ENCODE measurements at regions not wholly inside any gene's neighbourhood (a gene's known extent, or its start where the extent isn't known, plus 50 kb on each side); places are given as distances from the start of the nearest gene placed in this dataset.

- TF ChIP-seq REST (IDR thresholded peaks at IDR 0.05; ENCODE audit: unreplicated experiment) (no peak), JUNB (IDR thresholded peaks at IDR 0.05; ENCODE audit: unreplicated experiment) (no peak), CREB1 (CRISPR knock-in tag; IDR thresholded peaks at IDR 0.05; ENCODE audit: low read depth) (no peak), STAT1 (IDR thresholded peaks at IDR 0.05; ENCODE audit: unreplicated experiment) (no peak), NANOG (IDR thresholded peaks at IDR 0.05; ENCODE audit: borderline replicate concordance) (no peak), ZNF331 (CRISPR knock-in tag; IDR thresholded peaks at IDR 0.05; ENCODE audit: low read depth) (no peak), EZH2phosphoT487 (IDR thresholded peaks at IDR 0.05; ENCODE audit: unreplicated experiment) (no peak), ZNF114 (CRISPR knock-in tag; IDR thresholded peaks at IDR 0.05) (no peak), POLR2AphosphoS5 (IDR thresholded peaks at IDR 0.05; ENCODE audit: low read depth) (no peak)
Measured at GRCh38 chr1:73105755-73106154, 823.4 kb upstream of the NEGR1 start (continued).

GRCh38 chr1:73104749-73105148, 822.4 kb upstream of the NEGR1 start:
- Histone ChIP-seq H2AFZ (no peak overlapping the region), H3K27me3 (ENCODE audit: insufficient read depth) (no peaks in the 10 kb centered on the region), H3K79me2 (replicated peaks; ENCODE audit: insufficient read depth) (no peaks in the 10 kb centered on the region), H3F3A (replicated peaks; ENCODE audit: low read depth) (no peaks in the 10 kb centered on the region), H4K20me1 (replicated peaks; ENCODE audit: insufficient read depth) (no peaks in the 10 kb centered on the region), H3K36me3 (ENCODE audit: insufficient read depth) (no peaks in the 10 kb centered on the region), H3K4me2 (no peak overlapping the region), H3K4me1 (ENCODE audit: insufficient read depth) (no peaks in the 10 kb centered on the region; the same call in 1 of the 2 replicates), H3K27ac (ENCODE audit: low read depth) (no peak overlapping the region), H3K9me2 (ENCODE audit: insufficient read depth) (0 out of 2 replicates have a peak, but pooled peaks cover 4% of the 10 kb centered on the region), H3K4me3 (no peak overlapping the region)
- ATAC-seq (no peak), DNase-seq (ENCODE audit: low spot score) (no peak)
- H3K4me1 Mint-ChIP-seq = peaks cover 2% of the 10 kb centered on the region; the same call in 1 of the 3 replicates
- peaks cover 16% of the 10 kb centered on the region for H3K36me3 Mint-ChIP-seq (ENCODE audit: low read depth)
- no peak overlapping the region for H3K27ac Mint-ChIP-seq
- H3K4me3 Mint-ChIP-seq = no peak overlapping the region
- H3K27me3 Mint-ChIP-seq (ENCODE audit: insufficient read depth, low read depth, poor library complexity) = no peaks in the 10 kb centered on the region
- H3K9me3 Mint-ChIP-seq = peaks cover 17% of the 10 kb centered on the region
- TF ChIP-seq CTCF (conservative IDR thresholded peaks at IDR 0.05; ENCODE audit: low read depth in 2 of 2) (no peak), EZH2 (IDR thresholded peaks at IDR 0.05; ENCODE audit: low read depth, unreplicated experiment) (no peak), POLR2AphosphoS5 (IDR thresholded peaks at IDR 0.05; ENCODE audit: low read depth) (no peak), CREB1 (CRISPR knock-in tag; IDR thresholded peaks at IDR 0.05; ENCODE audit: low read depth) (no peak), EZH2phosphoT487 (IDR thresholded peaks at IDR 0.05; ENCODE audit: unreplicated experiment) (no peak), ZNF331 (CRISPR knock-in tag; IDR thresholded peaks at IDR 0.05; ENCODE audit: low read depth) (no peak), ZNF114 (CRISPR knock-in tag; IDR thresholded peaks at IDR 0.05) (no peak), ZNF462 (CRISPR knock-in tag; IDR thresholded peaks at IDR 0.05) (no peak)

Measured in GM23338 (cell line).